ENCODE measurements at regions not wholly inside any gene's neighbourhood (a gene's known extent, or its start where the extent isn't known, plus 50 kb on each side); places are given as distances from the start of the nearest gene placed in this dataset.

DNA sequence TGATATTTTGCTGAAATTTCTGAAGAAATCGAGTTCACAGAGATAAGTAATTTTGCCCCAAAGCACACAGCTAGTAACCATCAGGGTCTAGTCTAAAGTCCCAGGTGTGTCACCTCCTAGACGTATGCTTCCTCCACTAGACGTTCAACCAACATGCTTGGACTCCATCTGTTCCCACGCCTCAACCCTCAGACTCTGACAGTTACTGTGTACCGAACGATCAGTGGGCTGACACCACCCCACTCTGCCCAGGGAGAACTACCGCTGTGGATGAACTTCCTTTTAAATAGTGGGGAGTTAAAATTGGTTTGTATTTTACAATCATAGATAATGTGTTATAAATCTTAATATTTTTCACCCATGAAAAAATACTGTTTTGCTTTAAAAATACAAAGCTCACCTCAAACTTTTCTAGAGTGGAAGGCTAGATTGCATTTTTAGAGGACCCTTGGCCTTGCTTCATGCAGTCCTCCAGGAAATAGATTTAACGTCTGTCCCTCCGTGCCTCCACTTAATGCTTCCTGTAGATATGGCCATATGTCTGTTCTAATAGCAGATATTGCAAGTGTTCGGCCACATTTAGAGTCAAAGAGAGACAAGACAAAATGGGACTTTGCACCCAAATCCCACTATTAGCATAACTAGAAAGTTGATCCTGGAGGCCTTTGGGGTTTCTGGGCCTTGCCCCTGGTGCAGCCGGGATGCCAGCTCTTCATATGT, 91.4 kb upstream of the ZPBP start:
- POLR2A ChIA-PET = no interaction called here
- CTCF ChIA-PET = interaction anchor here (1.6 to 6.6 kb wide), 2 partner anchors 12 to 21 kb away, joined by 5 to 30 read pairs; no protein-coding TSS in a partner anchor

DNA sequence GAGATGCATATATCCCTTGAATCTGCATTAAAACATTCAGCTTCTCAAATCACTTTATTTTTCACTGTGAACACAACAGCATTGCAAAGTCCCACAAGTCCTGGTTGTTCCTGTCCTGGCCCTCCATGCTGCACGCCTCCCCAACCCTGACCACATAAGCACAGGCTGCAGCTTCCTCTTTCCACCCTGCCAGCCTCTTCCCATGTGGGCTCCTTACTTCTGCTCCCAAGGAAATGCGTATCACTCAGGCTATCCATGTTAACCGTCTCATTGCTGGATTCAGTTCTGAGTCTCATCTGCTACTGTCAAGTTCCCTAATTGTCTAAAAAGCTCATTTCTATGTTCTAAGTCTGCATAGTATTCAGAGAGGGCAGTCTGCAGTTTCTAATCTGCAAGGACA, 89.7 kb upstream of the ZPBP start:
- ChIA-PET POLR2A (no interaction called here), CTCF (interaction anchor here (0.8 to 6.6 kb wide), 3 partner anchors 14 to 37 kb away, joined by 3 to 30 read pairs (median 5); no protein-coding TSS in a partner anchor)
- TF ChIP-seq, protein P1, sequence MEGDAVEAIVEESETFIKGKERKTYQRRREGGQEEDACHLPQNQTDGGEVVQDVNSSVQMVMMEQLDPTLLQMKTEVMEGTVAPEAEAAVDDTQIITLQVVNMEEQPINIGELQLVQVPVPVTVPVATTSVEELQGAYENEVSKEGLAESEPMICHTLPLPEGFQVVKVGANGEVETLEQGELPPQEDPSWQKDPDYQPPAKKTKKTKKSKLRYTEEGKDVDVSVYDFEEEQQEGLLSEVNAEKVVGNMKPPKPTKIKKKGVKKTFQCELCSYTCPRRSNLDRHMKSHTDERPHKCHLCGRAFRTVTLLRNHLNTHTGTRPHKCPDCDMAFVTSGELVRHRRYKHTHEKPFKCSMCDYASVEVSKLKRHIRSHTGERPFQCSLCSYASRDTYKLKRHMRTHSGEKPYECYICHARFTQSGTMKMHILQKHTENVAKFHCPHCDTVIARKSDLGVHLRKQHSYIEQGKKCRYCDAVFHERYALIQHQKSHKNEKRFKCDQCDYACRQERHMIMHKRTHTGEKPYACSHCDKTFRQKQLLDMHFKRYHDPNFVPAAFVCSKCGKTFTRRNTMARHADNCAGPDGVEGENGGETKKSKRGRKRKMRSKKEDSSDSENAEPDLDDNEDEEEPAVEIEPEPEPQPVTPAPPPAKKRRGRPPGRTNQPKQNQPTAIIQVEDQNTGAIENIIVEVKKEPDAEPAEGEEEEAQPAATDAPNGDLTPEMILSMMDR (IDR thresholded peaks at IDR 0.05; ENCODE audit: control extremely low read depth, extremely low read depth, low read depth, missing control alignments) = no peak
- DNase-seq (ENCODE audit: extremely low spot score) = no peak

More for the DNA sequence above, 91.4 kb upstream of the ZPBP start:
- TF ChIP-seq, protein P1 (IDR thresholded peaks at IDR 0.05; ENCODE audit: control extremely low read depth, extremely low read depth, low read depth, missing control alignments) = no peak
- DNase-seq (ENCODE audit: extremely low spot score) = no peak

DNA sequence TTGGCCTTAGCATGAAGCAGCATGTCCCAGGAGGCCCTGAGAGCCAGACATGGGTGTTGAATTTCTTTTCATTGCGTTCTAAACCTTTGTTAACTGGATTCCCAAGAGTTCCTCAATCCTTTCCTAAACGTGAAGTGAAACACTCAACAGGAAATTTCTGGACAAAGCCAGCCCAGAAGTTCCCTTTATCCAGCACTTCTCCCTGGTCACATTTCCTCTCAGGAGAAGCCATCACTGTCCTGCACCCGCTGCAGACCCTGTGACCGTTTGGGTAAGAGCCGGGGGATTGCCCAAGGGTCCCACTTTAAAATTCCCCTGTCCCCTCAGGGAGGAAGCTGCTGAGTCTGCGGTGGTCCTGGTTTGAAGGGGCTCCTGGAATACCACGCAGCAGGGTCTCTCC, 88.0 kb upstream of the ZPBP start:
- no peak for DNase-seq (ENCODE audit: extremely low spot score)
- TF ChIP-seq, protein P1 (IDR thresholded peaks at IDR 0.05; ENCODE audit: control extremely low read depth, extremely low read depth, low read depth, missing control alignments) = no peak
- ChIA-PET CTCF (no interaction called here), POLR2A (no interaction called here)

DNA sequence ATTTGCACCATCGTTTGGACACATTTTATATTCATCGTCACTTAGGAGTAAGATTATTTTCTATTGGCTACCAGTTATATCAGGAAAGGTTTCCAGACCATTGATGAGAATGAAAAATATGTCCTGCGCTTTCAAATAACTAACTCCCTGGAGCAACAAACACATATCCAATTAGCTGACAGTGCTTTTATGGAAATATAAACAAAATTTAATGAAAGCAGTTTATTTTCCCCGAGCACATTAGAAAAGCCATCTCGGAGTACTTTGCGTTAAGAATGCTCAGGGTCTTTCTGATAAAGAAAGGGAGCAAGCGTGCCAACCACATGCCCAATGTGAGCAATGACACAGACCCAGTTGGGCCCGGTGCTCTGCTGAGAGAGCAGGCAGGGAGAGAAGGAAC, 85.1 kb upstream of the ZPBP start:
- POLR2A ChIA-PET = no interaction called here
- DNase-seq (ENCODE audit: extremely low spot score) = no peak
- TF ChIP-seq, protein P1 (IDR thresholded peaks at IDR 0.05; ENCODE audit: control extremely low read depth, extremely low read depth, low read depth, missing control alignments) = no peak
- CTCF ChIA-PET = interaction anchor here (0.9 to 2.3 kb wide), 5 partner anchors 9 to 43 kb away, joined by 3 to 7 read pairs (median 3); no protein-coding TSS in a partner anchor

DNA sequence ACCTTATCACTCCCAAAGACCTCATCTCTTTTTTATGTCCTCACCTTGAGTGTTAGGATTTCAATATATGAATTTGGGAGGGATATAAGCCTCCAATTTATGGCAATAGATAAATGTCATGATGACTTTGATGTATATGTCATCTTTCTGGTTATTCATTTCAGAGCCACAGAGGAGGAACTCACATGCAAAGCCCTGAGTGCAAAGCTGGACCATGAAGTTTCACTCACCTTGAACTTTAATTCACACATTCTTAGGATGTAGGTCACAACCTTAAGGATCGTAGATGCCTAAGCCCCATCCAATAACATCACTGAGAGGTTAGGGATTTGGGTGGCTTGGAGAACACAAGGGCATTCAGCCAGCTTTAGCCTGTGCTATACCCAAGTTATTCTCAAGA, 81.9 kb upstream of the ZPBP start:
- POLR2A ChIA-PET = no interaction called here
- TF ChIP-seq, protein P1 (IDR thresholded peaks at IDR 0.05; ENCODE audit: control extremely low read depth, extremely low read depth, low read depth, missing control alignments) = no peak
- CTCF ChIA-PET = interaction anchor here (1.3 to 2.1 kb wide), 4 partner anchors 11 to 272 kb away, joined by 3 to 6 read pairs (median 4); no protein-coding TSS in a partner anchor
- DNase-seq (ENCODE audit: extremely low spot score) = no peak

DNA sequence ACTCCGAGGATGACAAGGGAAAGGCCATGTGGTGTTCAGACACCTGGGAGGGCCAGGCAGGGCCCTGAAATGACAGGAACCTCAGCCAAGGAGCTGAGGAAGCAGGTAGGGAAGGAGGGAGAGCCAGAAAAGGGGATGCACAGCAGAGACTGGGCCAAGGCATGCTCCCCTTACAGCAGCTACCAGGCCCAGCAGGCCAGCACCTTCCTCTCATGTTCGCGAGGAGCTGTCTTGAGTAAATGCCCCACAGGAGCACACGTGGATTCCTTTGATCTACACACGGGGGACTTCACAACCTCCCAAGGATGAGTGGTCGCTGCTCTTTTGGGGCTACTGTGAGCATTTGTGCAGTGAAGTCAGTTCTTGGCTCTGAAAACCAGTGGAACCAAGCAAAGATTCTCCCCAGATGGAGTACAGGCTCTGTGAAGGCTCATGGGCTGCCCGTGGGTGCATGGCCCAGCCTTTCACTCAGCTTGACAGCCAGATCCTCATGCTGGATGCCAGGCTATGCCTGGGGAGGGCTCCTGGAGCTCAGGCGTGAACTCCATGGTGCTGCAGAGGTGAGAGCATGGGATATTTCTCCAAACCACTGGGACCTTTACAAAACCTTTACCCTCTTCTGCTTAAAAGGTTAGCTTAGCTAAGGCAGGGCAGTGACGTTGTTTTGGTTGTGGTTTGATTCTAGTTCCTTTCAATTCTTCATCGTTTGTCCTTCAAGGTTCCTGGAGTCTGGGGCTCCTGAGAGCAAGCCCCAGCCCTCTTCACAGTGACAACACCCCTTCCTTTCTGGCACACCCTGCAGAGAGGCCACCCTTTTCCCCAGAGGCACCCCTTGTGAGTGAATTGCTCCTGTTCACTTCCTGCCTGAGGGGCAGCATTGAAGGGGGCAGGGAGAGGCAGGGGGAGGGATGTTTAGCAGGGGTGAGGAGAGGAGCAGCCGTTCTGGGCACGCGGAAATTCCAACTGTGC, 74.2 kb upstream of the ZPBP start:
- TF ChIP-seq, protein P1 (IDR thresholded peaks at IDR 0.05; ENCODE audit: control extremely low read depth, extremely low read depth, low read depth, missing control alignments) = no peak
- peak; percentile 37 for DNase-seq (ENCODE audit: extremely low spot score)
- ChIA-PET POLR2A (interaction anchor here (0.6 kb wide), 1 partner anchor 990 kb away, joined by 3 read pairs; no protein-coding TSS in a partner anchor), CTCF (interaction anchor here (0.7 to 1.8 kb wide), 7 partner anchors 11 to 201 kb away, joined by 3 to 5 read pairs (median 3); no protein-coding TSS in a partner anchor)
